AG04450 (cell line): ENCODE measurements at regions not wholly inside any gene's neighbourhood (a gene's known extent, or its start where the extent isn't known, plus 50 kb on each side); places are given as distances from the start of the nearest gene placed in this dataset.

Experiments used
- CTCF ChIA-PET: fragments of 300-600, 350-600 bp; formaldehyde crosslinking; extraction: SDS; loops from one replicate; lab custom pipeline; 2022; ENCODE audit warnings: antibody characterized with exemption, inconsistent platforms; lab: Charles Lee
- POLR2A ChIA-PET: fragments of 350-600 bp; formaldehyde crosslinking; extraction: SDS; loops from one replicate; lab custom pipeline; 2021; ENCODE audit warnings: antibody characterized with exemption, inconsistent platforms; lab: Yijun Ruan, JAX
- DNase-seq: peaks from one replicate; pipeline ENCODE4 v3.0.0-alpha.2; 2011; ENCODE audit warnings: low read depth, low spot score
- H3K27ac ChIP-seq: one replicate; pipeline ENCODE4 v1.5.1; 2012; ENCODE audit warnings: low read depth, low read length, control low read depth
- H3K27me3 ChIP-seq: one replicate; pipeline ENCODE4 v1.6.0; 2012; ENCODE audit warnings: low read length; ENCODE audit not compliant: control insufficient read depth, insufficient read depth
- H3K4me3 ChIP-seq: 2 replicates; pipeline ENCODE4 v1.5.1; 2011; ENCODE audit warnings: mild to moderate bottlenecking, low read depth, low read length, control low read depth
- H3K9me3 ChIP-seq: 2 replicates; pipeline ENCODE4 v1.5.1; 2012; ENCODE audit warnings: low read length; ENCODE audit not compliant: control insufficient read depth, insufficient read depth
- TF ChIP-seq, protein P1 (sequence below): IDR thresholded peaks from 2 replicates; pipeline ENCODE4 v1.5.1; 2011; ENCODE audit warnings: low read depth, low read length, control low read depth, inconsistent platforms

DNA sequence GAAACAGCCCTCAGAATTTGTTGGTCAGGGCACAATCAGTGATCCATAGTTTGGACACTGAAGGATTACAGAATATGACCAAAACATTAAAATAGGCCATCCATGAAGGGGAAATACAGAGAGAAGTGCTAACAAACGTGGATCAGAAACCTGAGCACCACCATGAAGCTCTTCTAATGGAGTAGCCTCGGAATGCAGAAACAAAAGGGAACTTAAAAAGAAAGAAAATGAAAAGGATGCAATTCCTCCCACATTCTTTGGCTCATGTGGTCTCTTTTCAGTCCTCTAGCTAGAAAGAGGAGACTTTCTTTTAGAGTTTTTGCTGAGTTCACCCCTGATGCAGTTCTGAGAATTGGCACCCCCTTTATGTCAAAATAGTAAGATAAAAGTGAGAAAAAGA, 989.8 kb upstream of the B3GALT2 start:
- DNase-seq: no peak
- H3K4me3 ChIP-seq: no peak overlapping the region
- no peak overlapping the region for H3K27ac ChIP-seq
- POLR2A ChIA-PET: no interaction called here
- TF ChIP-seq, protein P1, sequence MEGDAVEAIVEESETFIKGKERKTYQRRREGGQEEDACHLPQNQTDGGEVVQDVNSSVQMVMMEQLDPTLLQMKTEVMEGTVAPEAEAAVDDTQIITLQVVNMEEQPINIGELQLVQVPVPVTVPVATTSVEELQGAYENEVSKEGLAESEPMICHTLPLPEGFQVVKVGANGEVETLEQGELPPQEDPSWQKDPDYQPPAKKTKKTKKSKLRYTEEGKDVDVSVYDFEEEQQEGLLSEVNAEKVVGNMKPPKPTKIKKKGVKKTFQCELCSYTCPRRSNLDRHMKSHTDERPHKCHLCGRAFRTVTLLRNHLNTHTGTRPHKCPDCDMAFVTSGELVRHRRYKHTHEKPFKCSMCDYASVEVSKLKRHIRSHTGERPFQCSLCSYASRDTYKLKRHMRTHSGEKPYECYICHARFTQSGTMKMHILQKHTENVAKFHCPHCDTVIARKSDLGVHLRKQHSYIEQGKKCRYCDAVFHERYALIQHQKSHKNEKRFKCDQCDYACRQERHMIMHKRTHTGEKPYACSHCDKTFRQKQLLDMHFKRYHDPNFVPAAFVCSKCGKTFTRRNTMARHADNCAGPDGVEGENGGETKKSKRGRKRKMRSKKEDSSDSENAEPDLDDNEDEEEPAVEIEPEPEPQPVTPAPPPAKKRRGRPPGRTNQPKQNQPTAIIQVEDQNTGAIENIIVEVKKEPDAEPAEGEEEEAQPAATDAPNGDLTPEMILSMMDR: no peak
- CTCF ChIA-PET: no interaction called here
- no peaks in the 10 kb centered on the region for H3K9me3 ChIP-seq
- H3K27me3 ChIP-seq: no peaks in the 10 kb centered on the region

DNA sequence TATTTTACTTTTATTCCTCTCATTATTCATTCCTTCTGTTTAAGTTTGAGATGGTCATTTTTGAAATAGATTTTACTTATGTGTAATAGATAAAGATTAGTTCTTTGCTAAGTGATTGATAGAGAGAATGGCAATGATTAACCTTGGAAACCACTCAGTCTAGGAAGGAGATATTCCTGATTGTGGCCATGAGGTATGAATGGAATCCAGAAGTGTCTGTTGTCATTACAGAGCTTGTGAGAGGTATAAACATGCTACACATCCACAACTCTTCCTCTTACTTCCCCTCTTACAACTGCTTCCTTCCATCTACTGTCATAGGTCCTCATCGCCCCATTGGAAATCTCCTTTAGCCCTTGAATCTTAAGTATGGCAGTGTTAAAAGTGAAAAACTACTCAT, 988.8 kb upstream of the B3GALT2 start:
- Histone ChIP-seq H3K9me3 (no peaks in the 10 kb centered on the region), H3K27me3 (no peaks in the 10 kb centered on the region), H3K27ac (no peak overlapping the region), H3K4me3 (no peak overlapping the region)
- no peak for DNase-seq
- ChIA-PET CTCF (no interaction called here), POLR2A (no interaction called here)
- TF ChIP-seq, protein P1: no peak

DNA sequence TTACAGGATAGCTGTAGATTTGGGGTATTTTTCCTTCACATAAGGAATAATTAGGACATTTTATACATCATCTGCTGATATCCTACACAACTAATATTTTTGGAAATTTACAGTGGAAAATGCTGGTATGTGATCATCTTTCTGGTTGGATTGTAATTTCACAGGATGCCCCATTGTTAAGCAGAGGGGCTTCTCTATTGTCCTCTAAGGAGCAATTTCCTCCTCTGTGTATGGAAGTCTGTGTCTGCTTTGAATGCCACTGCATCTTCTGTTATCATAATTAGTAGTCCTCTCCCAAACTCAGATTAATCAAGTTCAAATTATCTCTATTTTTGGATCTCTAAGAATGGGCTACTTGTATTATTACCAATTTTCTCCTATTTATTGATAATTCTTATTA, 988.1 kb upstream of the B3GALT2 start:
- POLR2A ChIA-PET: no interaction called here
- TF ChIP-seq, protein P1: no peak
- no peak for DNase-seq

DNA sequence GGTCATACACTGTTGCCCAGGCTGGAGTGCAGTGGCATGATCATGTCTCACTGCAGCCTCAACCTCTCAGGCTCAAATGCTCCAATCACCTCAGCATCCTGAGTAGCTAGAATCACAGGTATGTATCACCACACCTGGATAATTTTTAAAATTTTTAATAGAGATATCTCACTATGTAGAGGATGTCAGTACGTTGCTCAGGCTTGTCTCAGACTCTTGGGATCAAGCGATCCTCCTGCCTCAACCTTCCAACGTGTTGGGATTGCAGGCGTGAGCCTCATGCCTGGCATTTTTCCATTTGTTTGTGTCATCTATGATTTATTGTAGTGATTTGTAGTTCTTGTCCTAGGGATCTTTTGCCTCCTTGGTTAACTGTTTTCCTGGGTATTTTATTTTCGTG, 985.2 kb upstream of the B3GALT2 start:
- ChIA-PET POLR2A (no interaction called here), CTCF (no interaction called here)

More for the DNA sequence above, 988.1 kb upstream of the B3GALT2 start:
- CTCF ChIA-PET: no interaction called here
- H3K27me3 ChIP-seq: no peaks in the 10 kb centered on the region
- no peak overlapping the region for H3K4me3 ChIP-seq
- H3K9me3 ChIP-seq: no peaks in the 10 kb centered on the region
- H3K27ac ChIP-seq: no peak overlapping the region

DNA sequence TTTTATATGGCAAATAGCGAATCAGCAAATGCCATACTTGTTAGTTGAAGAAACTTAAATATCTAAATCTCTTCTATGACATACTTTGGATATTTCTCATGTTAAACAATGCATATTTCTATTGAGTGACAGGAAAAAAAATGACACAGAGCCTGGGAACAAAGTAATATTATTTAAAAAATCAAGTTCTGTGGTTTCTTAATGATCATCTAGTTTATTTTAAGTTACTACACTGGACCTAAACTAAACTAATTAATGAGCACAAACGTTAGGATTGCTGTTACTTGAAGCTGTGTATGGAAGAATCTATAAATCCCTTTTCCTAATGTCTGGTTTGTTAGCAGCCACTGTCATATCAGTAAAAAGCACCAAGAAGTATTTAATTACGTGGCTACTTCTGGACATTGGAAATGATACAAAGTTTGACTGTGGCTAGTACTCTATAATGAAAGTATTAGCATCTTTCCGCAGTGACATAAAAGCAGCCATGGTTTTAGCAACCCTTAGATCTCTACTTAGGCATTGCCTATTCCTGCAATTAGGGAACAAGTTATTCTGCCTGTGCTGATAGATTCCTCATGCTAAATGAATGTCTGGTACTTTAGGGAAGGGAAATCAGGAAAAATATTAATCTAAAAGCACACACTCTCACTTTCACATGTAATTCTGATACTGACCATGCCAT, 981.7 kb upstream of the B3GALT2 start:
- Histone ChIP-seq H3K9me3 (no peaks in the 10 kb centered on the region), H3K27me3 (no peaks in the 10 kb centered on the region), H3K27ac (no peak overlapping the region), H3K4me3 (no peak overlapping the region)
- ChIA-PET POLR2A (no interaction called here), CTCF (no interaction called here)
- TF ChIP-seq, protein P1: no peak
- DNase-seq: no peak

More for the DNA sequence above, 985.2 kb upstream of the B3GALT2 start:
- no peak for DNase-seq
- no peak overlapping the region for H3K4me3 ChIP-seq
- H3K27me3 ChIP-seq: no peaks in the 10 kb centered on the region
- H3K27ac ChIP-seq: no peak overlapping the region
- TF ChIP-seq, protein P1: no peak
- no peaks in the 10 kb centered on the region for H3K9me3 ChIP-seq
